ENCODE measurements at regions not wholly inside any gene's neighbourhood (a gene's known extent, or its start where the extent isn't known, plus 50 kb on each side); places are given as distances from the start of the nearest gene placed in this dataset.

DNA sequence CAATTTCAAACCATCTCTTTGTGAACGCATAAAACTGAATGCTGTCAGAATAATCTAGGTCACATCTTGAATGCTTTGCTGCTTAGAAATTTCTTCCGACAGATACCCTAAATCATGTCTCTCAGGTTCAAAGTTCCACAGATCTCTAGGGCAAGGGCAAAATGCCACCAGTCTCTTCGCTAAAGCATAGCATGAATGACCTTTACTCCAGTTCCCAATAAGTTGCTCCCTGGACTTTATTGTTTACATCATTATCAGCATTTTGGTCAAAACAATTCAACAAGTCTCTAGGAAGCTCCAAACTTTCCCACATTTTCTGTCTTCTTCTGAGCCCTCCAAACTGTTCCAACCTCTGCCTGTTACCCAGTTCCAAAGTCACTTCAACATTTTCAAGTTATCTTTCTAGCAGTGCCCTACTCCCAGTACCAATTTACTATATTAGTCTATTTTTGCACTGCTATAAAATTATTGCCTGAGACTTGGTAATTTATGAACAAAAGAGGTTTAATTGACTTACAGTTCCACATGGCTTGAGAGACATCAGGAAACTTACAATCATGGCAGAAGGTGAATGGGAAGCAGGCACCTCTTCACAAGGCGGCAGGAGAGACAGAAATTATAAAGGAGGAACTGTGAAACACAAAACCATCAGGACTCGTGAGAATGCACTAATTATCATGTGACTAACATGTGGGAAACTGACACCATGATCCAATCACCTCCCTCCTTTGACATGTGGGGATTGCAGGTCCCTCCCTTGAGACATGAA is 77.0 kb downstream of the SPRY2 start:
- TF ChIP-seq CTCF (IDR thresholded peaks at IDR 0.05; ENCODE audit: low read depth, low read length): no peak
- DNase-seq (ENCODE audit: low read depth, low spot score): no peak
- H3K4me3 ChIP-seq (ENCODE audit: low read depth, low read length): no peak overlapping the region
- in situ Hi-C loops (cut with HindIII; ENCODE audit: low sequenced_read_pairs): no loop called here

DNA sequence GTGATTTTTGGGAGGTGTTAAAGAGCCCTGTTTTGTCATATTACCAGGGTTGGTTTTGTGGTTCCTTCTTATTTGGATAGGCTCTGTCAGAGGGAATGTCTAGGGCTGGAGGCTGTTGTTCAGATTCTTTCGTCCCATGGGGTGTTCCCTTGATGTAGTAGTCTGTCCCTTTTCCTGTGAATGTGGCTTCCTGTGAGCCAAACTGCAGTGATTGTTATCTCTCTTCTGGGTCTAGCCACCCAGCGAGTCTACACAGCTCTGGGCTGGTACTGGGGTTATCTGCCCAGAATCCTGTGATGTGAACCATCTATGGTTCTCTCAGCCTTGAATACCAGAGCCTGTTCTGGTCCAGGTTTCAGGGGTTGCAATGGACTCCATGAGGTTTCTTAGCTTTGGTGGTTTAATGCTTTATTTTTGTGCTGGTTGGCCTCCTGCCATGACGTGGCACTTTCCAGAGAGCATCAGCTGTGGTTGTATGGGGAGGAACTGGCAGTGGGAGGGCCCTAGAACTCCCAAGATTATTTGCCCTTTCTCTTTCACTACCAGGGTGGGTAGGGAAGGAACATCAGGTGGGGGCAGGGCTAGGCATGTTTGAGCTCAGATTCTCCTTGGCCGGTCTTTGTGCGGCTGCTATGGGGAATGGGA is 78.8 kb downstream of the SPRY2 start:
- no peak for TF ChIP-seq CTCF (IDR thresholded peaks at IDR 0.05; ENCODE audit: low read depth, low read length)
- in situ Hi-C loops (cut with HindIII; ENCODE audit: low sequenced_read_pairs): no loop called here
- no peak overlapping the region for H3K4me3 ChIP-seq (ENCODE audit: low read depth, low read length)
- DNase-seq (ENCODE audit: low read depth, low spot score): no peak

- in situ Hi-C loops (cut with HindIII; ENCODE audit: low sequenced_read_pairs): no loop called here
- DNase-seq (ENCODE audit: low read depth, low spot score): no peak
Observed at GRCh38 chr13:80259159-80259558, 81.8 kb downstream of the SPRY2 start.

DNA sequence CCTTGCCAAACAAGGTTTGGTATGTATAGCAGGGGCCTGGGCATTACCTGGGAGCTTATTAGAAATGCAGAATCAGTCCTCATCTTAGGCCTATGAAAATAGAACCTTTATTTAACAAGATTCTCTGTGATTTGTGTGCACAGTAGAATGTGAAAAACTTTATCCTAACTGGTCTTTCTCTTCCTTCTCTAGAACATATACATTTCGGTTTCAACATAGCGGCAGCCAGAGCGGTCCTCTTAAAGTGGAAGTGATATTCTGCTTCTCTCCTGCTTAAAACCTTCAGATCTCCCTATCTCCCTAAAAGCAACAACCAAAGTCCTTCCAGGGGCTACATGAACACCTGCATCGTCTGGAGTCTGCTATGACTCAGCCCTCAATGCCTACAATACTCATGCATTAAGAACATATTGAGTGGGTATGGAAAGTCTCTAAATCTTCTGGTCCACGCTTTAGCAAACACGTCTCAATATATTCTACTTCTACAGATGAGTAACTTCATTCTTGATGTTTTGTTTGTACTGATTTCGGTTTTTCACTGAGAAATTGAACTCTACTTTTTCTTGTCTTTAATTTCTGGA is 84.5 kb downstream of the SPRY2 start:
- no peak overlapping the region for H3K4me3 ChIP-seq (ENCODE audit: low read depth, low read length)
- in situ Hi-C loops (cut with HindIII; ENCODE audit: low sequenced_read_pairs): no loop called here
- no peak for TF ChIP-seq CTCF (IDR thresholded peaks at IDR 0.05; ENCODE audit: low read depth, low read length)
- DNase-seq (ENCODE audit: low read depth, low spot score): no peak

More at GRCh38 chr13:80259159-80259558, 81.8 kb downstream of the SPRY2 start:
- no peak overlapping the region for H3K4me3 ChIP-seq (ENCODE audit: low read depth, low read length)
- no peak for TF ChIP-seq CTCF (IDR thresholded peaks at IDR 0.05; ENCODE audit: low read depth, low read length)

DNA sequence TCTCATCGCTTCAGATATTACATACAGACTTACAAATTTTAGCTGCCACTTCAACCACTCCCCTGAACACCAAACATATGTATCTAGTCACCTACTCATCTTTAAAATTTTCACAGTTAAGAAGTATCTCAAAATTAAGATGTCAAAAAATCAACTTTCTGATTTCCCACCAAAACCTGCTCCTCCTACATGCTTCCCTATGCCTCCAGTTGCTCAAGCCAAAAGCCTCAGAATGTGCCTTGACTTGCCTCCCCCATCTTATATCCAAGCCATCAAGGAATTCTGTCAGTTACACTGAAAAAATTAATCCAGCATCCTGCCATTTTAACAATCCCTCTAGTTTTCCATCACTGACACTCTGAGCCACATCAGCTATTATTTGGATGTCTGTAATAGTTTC is 85.0 kb downstream of the SPRY2 start:
- no peak overlapping the region for H3K4me3 ChIP-seq (ENCODE audit: low read depth, low read length)
- DNase-seq (ENCODE audit: low read depth, low spot score): no peak
- in situ Hi-C loops (cut with HindIII; ENCODE audit: low sequenced_read_pairs): no loop called here
- TF ChIP-seq CTCF (IDR thresholded peaks at IDR 0.05; ENCODE audit: low read depth, low read length): no peak

DNA sequence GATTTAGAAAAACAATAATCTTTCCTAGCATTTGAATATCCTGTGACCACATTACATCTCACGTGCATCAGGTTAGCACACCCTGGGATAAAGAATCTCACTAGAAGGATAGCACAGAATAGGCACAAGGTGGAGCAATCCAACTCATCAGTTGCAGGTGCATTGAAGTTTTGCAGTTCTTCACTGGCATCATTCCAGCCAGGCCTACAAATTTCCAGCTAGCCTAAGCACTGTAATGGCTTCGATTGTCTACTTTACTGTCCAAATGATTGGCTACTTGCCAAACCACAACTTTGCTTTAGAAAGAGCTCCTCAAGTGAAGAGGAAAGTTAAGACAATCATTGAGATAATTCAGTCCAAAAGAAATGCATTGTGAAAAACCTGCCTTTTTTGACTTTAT is 89.5 kb downstream of the SPRY2 start:
- DNase-seq (ENCODE audit: low read depth, low spot score): peak; percentile 60
- in situ Hi-C loops (cut with HindIII; ENCODE audit: low sequenced_read_pairs): no loop called here
- H3K4me3 ChIP-seq (ENCODE audit: low read depth, low read length): no peak overlapping the region
- TF ChIP-seq CTCF (IDR thresholded peaks at IDR 0.05; ENCODE audit: low read depth, low read length): no peak

All from astrocyte of the spinal cord (primary cell).